Ovary (tissue), 7 donors: ENCODE measurements at regions not wholly inside any gene's neighbourhood (a gene's known extent, or its start where the extent isn't known, plus 50 kb on each side); places are given as distances from the start of the nearest gene placed in this dataset.

Experiments used
- DNase-seq, 5 donors: peaks; one replicate each; pipeline ENCODE4 v3.0.0-alpha.2; 2019 to 2020
- H3K27ac ChIP-seq, 2 donors: fragments of 200-600 bp; one replicate each; pipeline versions ENCODE4 v1.5.1 to v1.8.0; 2019 to 2022
- H3K27me3 ChIP-seq: fragments of 200-600 bp; one replicate; pipeline ENCODE4 v1.8.0; 2022
- H3K36me3 ChIP-seq: fragments of 200-600 bp; sonication (generic); one replicate; pipeline ENCODE4 v1.5.1; 2019
- H3K4me1 ChIP-seq: one replicate; pipeline ENCODE4 v1.8.1; 2013; ENCODE audit warnings: mild to moderate bottlenecking, moderate library complexity; ENCODE audit not compliant: insufficient read depth
- H3K4me3 ChIP-seq: fragments of 200-600 bp; sonication (generic); one replicate; pipeline ENCODE4 v1.5.1; 2017
- H3K9me3 ChIP-seq, 2 donors: fragments of 200-600 bp in 1 of 2; sonication (generic) in 1 of 2; one replicate each; pipeline versions ENCODE4 v1.5.1 to v1.8.1; 2013 to 2019; ENCODE audit warnings: mild to moderate bottlenecking in 1 of 2, moderate library complexity in 1 of 2
- CTCF ChIP-seq, 3 donors: fragments of 450-650 bp in 2 of 3; fragments of 200-600 bp in 1 of 3; IDR thresholded peaks; one replicate each; pipeline versions ENCODE4 v1.5.1 to v1.8.0; 2016 to 2022; ENCODE audit warnings: antibody characterized with exemption in 3 of 3, mild to moderate bottlenecking in 1 of 3
- EP300 ChIP-seq: sonication (generic); formaldehyde crosslinking; IDR thresholded peaks from one replicate; pipeline ENCODE4 v1.6.1; 2017; ENCODE audit warnings: antibody characterized with exemption
- POLR2A ChIP-seq: fragments of 450-650 bp; IDR thresholded peaks from one replicate; pipeline ENCODE4 v1.6.1; 2017; ENCODE audit warnings: antibody characterized with exemption, mild to moderate bottlenecking, moderate library complexity
- WGBS, 3 donors: extraction: QIAGEN DNeasy Blood & Tissue Kit in 1 of 3; methylation state at CpG; one replicate each; pipeline versions ENCODE4 v1.1.5 to v1.1.7; 2013 to 2017; 5-methylcytosine and 5-hydroxymethylcytosine counted together
- intact Hi-C, 4 donors: fragments of 100-400 bp; cut with DNase I; formaldehyde crosslinking; loops; one replicate each; pipeline versions ENCODE4 v1.11.0 to v1.15.1; 2022 to 2023
- donor health status: DM: no; HTN: no; CAD: no; lungs with moderate emphysema.
- donor health status: DM: no; HTN: no; CAD: no.
- donor health status: Bipolar disorder and iron deficiency.
- donor health status: DM: no; HTN: no; CAD: no.
- donor health status: DM: yes; HTN: yes; CAD: no.

- intact Hi-C loops: no loop called here
- TF ChIP-seq POLR2A (no peak), EP300 (no peak), CTCF (IDR thresholded peaks at IDR 0.05) (no peak)
Observed at GRCh38 chr4:23327120-23327519, 562.7 kb downstream of the PPARGC1A start.

GRCh38 chr4:23324021-23324690 lies 565.7 kb downstream of the PPARGC1A start:
- Histone ChIP-seq H3K9me3 (no peaks in the 10 kb centered on the region), H3K27me3 (no peaks in the 10 kb centered on the region), H3K4me1 (no peaks in the 10 kb centered on the region), H3K36me3 (no peaks in the 10 kb centered on the region), H3K27ac (no peak overlapping the region), H3K4me3 (no peak overlapping the region)
- intact Hi-C loops: no loop called here
- TF ChIP-seq CTCF (IDR thresholded peaks at IDR 0.05) (no peak), POLR2A (no peak), EP300 (no peak)
- 34 to 79% (median 50%) methylated on average over 3 of the region's 3 CpGs for WGBS, 3 donors
- no peak for DNase-seq

More at GRCh38 chr4:23327120-23327519, 562.7 kb downstream of the PPARGC1A start:
- WGBS, 3 donors: 91 to 97% (median 96%) methylated on average over 1 of the region's 1 CpG
- no peak overlapping the region for H3K27ac ChIP-seq
- no peaks in the 10 kb centered on the region for H3K4me1 ChIP-seq
- DNase-seq: no peak
- no peaks in the 10 kb centered on the region for H3K9me3 ChIP-seq
- no peaks in the 10 kb centered on the region for H3K27me3 ChIP-seq
- H3K36me3 ChIP-seq: no peaks in the 10 kb centered on the region
- no peak overlapping the region for H3K4me3 ChIP-seq

- intact Hi-C loops: no loop called here
- Histone ChIP-seq H3K4me3 (no peak overlapping the region), H3K27me3 (no peaks in the 10 kb centered on the region), H3K9me3 (no peaks in the 10 kb centered on the region), H3K36me3 (no peaks in the 10 kb centered on the region), H3K27ac (no peak overlapping the region), H3K4me1 (no peaks in the 10 kb centered on the region)
- DNase-seq: no peak
- TF ChIP-seq CTCF (IDR thresholded peaks at IDR 0.05) (no peak), POLR2A (no peak), EP300 (no peak)
- 94 to 95% (median 94%) methylated on average over 1 of the region's 1 CpG for WGBS, 3 donors
Observed at GRCh38 chr4:23323436-23323835, 566.4 kb downstream of the PPARGC1A start.

- no peak for DNase-seq
- no peaks in the 10 kb centered on the region for H3K36me3 ChIP-seq
- no peak overlapping the region for H3K4me3 ChIP-seq
- H3K9me3 ChIP-seq: no peaks in the 10 kb centered on the region
- H3K4me1 ChIP-seq: no peaks in the 10 kb centered on the region
- H3K27ac ChIP-seq: no peak overlapping the region
- TF ChIP-seq CTCF (IDR thresholded peaks at IDR 0.05) (no peak), EP300 (no peak), POLR2A (no peak)
- H3K27me3 ChIP-seq: no peaks in the 10 kb centered on the region
- intact Hi-C loops: no loop called here
Observed at GRCh38 chr4:23322732-23323131, 567.1 kb downstream of the PPARGC1A start.
